ENCODE measurements at regions not wholly inside any gene's neighbourhood (a gene's known extent, or its start where the extent isn't known, plus 50 kb on each side); places are given as distances from the start of the nearest gene placed in this dataset.
A peak's percentile ranks its signal among the peaks of the same experiment; 100 is the strongest.

DNA sequence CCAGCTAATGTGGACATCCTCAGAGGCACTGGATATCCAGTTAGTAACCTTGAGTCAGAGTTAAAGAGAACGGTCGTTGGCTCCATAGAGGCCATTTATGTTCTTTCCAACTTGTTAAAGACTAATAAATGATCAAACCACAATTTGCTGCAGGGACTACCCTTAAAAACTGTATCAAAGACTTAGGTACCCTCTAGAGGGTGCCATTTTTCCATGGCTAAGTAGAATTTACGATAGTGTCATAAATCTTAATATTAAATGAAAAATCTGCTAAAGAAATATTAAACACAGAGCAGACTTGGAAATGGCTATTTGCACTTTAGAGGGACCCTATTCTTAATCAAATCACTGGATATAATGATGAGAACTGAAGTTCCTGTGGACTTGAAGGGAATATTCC, 685.2 kb upstream of the CHORDC1 start:
- DNase-seq: no peak

DNA sequence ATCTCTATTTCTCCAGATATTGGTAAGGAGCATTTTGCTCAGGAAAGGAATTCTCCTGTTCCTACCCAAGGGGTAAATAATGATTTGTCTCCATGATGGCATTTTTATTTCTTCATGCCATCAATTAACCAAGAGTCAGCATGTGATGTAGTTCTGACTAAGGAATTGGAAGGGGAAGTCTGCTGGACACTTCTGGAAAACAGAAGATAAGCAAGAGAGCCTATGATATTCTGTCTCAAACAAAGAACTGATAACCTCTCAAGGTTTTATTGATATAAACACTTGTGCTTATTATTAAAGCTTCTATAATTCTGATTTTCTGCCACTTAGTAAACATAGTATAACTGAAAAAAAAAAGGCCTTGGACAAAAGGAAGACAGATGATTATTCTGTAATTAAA, 673.0 kb upstream of the CHORDC1 start:
- DNase-seq: no peak

DNA sequence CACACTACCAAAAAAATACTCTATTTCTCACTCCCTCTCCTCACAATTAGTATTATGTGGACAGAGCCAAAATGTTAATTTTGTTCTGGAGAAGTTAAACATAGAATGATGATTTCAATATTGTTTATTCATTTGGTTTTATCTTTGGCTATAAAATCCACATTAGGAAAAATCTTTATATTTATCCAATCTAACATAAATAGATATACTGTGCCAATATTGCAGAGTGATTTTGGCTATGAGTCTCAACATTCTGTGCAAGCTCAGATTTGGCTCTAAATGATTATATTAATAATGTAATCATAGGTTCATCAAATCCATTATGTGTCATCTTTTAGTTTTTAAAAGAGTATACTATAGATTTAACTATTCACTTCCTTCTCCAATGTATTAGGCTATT, 667.5 kb upstream of the CHORDC1 start:
- peak; percentile 15 for DNase-seq

DNA sequence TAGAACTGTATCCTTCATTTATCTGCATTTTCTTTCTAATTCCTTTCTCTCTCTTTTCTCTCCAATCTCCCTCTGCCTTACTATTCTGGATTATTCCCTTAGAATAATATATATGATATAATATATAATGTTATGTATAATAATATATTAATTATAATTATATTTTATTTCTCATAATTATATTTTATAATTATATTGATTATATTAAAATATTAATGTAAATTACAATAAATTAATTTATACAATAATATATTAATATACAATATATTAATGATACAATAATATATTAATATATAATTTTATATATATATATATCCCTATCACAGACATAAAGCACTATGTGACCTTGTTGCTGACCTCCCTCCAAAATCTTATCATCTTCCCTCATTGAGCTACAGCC, 661.3 kb upstream of the CHORDC1 start:
- no peak for DNase-seq

DNA sequence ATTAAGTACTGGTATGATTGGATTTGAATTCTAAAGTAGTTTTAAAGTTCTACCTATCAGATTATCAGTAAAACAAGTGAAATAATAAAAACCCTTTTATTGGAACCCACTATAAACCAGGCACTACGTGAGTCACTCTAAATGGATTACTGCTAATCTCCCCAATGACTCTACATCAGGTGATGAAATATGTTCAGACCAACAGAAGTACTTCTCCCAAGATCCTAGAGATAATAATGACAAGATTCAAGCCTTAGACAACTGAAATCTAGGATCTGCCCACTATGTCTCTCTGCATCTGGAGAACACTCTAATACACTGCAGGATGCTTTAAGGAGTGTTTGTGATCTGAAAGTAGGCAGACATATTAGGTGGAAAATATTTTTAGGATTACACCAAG, 652.1 kb upstream of the CHORDC1 start:
- no peak for DNase-seq

DNA sequence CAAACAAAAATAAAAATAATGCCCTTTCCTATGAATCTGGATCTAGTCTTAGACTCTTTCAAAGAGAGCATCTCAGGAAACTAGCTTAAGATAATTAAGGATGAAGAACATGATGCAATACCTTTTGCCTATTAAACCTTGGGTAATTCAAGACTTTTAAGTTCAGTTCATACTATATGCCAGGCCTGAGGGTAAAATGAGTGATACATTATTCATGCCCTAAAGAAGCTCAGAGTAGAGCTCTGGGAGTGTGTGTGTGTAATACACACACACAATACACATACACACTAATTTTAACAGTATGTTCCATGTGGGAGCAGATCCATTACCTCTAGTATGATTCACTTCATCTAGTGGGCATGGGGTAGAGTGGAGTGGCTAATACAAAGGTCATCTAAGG, 651.4 kb upstream of the CHORDC1 start:
- no peak for DNase-seq

DNA sequence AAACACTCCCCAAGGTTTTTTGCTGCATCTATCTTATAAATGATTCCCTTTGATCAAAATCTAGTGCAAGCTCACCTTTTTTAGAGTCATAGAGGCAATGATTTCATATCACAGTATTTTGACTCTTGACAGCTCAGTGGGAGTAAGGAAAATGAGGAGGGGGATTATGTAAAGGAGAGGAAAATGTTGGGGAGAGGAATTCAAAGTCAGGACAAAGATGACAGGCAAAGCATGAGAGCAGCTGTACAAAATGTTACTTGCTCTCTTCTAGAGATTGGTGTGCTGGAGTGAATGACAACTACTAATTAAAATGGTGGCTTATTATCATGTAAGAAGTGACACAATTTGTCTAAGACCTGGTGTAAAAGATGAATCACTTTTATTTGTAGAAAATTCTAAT, 644.6 kb upstream of the CHORDC1 start:
- no peak for DNase-seq

DNA sequence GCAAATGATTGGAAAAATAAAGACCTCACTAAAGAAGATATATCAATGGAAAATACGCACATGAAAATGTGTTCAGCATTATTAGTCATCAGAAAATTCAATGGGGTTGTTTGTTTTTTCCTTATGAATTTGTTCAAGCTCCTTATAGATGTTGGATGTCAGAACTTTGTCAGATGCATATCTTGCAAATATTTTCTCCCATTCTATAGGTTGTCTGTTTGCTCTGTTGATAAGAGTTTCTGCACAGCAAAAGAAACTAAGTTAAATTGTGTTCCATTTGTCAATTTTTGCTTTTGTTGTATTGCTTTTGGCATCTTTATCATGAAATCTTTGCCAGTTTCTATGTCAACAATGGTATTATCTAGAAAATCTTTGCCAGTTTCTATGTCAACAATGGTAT, 633.9 kb upstream of the CHORDC1 start:
- no peak for DNase-seq

DNA sequence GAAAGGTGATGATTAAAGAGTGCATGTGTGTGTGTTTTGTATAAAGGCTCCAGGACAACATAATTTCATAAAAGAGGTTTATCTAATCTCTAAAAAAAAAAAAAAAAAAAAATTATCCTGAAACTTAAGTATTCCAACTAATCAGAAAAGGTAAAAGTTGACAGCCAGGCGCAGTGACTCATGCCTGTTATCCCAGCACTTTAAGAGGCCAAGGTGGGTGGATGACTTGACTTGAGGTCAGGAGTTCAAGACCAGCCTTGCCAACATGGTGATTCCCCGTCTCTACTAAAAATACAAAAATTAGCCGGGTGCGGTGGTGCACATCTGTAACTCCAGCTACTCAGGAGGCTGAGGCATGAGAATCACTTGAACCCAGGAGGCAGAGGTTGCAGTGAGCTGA, 632.7 kb upstream of the CHORDC1 start:
- no peak for DNase-seq

DNA sequence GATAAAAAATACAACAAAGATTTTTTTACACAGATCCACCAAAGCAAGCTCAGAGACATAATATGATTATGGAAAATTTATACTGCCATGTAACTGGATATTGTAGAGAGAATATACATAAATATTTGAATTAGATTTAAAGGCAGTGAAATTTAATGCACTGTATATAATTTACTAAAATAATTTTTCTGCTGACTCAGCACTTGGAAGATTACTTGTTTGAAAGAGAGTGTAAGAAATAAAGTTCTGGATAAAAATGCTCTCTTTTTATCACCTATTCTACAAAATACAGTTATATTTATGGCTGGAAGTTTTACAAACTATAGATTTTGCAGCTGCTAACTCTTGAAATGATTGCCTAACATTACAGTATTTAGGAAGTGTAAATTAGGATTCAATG, 628.3 kb upstream of the CHORDC1 start:
- DNase-seq: no peak

DNA sequence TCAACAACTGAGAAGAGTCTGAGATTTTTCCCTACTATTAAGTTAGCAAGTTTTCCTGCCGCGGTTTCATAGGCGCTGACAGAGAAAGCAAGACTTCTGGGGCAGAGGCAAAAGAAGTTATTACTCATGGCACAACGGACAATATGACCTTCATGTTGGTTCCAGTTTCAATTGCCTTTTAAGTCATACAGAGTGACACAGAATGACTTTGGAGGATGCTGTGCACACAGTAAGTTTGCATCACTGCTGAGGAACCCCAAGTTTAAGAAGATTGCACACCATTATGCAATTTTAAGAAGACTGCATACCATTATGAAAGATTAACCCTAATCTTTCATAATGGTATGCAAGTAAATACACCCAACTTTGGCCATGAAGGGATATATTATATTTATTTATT, 626.5 kb upstream of the CHORDC1 start:
- no peak for DNase-seq

DNA sequence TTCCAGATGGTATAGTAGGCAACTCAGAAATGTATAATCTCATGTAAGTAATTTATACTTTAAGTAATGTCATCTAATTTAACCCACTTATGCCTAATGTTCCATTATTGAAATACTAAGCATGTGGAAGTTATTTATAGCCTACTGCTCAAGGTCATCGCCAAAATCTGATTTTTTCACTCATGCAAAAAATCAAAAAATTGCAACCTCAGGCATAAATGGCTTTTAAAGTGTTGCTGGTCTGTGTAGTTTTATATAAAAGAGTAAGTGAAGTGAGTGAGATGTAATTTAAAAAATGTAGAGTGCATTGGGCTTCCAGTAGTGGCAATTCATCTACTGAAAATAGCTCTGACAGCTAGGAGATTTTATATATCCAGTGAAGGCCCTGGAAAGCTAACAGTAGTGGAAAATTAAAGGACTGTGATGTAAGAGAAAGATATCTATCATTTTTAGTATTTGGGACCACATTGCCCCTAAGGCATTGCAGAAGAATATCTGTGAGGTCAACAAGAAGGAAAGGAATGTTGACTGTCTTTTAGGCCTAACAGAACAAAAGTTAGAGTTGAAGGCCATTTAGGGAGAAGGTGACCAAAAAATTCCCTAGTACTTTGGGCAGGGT, 624.5 kb upstream of the CHORDC1 start:
- DNase-seq: no peak

DNA sequence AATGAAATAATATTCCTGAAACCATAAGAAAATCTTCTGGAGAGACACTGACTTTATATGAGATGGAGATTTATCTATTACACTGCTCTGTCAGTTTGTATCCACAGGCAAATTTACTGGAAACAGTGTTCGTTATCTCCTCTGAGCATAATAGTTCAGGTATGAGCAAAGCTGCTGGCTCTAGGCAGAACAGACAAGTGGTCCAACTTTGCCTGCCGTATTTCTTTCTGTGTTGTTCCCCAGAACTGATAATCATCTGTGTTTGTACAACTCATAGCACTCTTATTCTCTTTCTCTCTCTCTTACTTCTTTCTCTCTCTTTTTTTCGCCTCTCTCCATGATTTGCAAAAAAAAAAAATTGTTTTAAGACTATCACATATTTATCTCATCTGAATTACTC, 623.8 kb upstream of the CHORDC1 start:
- no peak for DNase-seq

DNA sequence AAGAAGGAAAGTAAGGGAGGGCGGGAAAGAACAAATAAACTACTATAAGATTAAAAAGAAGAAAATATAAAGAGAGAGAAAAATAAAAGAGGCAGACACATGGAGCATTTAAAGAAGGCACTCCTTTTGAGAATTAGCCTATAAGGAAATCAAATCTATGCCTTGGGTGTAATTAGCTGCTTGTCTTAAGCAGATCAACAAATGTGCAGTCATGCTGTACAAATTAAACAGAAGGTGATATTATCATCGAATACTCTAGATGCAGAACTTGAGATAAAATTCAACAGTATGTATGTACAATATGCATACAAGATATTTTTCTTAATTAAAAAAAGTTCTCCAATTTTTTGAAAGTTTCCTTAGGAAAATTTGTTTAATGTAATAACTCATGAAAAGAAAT, 623.0 kb upstream of the CHORDC1 start:
- no peak for DNase-seq

DNA sequence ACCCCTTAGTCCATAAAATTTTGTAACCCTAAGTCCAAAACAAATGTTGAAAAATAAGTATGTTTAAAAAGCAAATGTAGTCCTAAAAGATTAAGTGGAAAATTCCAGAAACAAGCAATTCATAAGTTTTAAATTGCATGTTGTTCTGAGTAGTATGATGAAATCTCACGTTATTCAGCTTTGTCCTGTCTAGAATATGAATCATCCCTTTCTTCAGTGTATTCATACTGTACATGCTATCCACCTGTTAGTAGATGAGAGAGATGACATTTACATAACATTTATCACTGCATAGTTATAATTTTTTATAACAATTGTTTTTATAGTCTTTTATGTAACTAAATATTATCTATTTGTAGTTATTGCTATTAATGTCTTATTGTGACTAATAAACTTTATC, 622.3 kb upstream of the CHORDC1 start:
- no peak for DNase-seq

DNA sequence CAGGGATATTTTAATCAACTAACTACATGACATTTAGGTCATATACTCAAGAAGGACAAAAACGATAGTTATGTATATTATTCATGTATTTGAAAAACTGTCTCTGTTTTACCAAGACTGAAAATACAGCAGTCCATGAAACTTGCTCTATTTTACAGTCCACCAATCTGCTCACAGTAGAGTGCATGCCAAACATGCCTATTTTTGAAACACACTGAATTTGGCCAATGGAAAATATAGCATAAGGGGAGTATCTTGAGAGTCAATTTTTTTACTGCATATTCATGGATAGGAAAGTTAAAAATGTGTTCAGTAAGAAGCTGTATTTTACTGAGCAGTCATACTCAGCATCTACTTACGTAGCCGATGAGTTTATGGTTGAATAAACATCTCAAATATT, 621.2 kb upstream of the CHORDC1 start:
- DNase-seq: no peak

DNA sequence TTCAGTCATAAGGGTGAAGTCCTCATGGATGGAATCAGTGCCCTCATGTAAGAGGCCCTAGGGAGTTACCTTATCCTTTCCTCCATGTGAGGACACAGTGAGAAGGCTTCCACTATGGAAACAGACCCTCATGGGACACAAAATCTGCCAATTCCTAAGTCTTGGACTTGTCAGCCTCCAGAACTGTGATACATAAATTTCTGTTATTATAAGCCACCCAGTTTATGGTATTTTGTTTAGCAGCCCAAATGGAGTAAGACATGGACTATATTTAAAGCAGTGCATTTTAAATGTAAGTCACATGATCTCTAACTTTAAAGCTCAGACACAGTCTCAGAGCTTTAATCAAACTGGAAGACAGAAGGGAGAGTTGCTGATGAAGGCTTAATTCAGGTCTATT, 619.8 kb upstream of the CHORDC1 start:
- DNase-seq: no peak

DNA sequence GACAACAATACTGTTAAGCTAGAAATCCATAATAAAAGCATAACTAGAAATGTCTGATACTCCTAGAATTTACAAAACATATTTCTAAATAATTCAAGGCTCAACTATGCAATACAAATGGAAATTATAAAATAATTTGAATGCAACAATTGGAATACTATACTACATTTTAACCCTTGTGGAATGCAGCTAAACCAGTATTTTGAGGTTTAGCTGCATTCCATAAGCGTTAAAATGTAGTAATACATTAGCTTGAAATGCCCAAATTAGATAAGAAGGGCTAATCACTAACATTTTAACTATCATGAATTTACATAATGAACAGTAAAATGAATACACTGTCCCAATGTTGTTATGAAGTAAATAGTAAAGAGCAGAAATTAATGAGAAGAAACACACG, 617.2 kb upstream of the CHORDC1 start:
- no peak for DNase-seq

DNA sequence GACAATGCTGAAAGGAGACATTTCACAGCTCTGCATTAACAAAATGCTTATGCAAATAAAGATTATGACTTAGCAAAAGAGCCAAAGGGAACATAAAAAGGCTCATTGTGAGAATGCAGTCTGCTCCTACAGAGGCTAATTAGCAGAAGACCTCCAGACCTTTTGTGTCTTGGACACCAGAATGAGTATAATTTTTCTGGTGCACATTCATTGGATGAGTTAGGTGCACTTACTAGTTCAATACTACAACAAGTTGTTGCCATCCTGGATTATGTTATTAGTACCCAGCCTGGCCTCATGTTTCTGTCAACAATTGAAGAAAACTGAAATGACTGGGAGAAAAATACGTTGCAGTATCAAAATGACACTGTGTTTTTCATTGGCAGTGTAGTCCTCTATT, 613.2 kb upstream of the CHORDC1 start:
- DNase-seq: no peak

DNA sequence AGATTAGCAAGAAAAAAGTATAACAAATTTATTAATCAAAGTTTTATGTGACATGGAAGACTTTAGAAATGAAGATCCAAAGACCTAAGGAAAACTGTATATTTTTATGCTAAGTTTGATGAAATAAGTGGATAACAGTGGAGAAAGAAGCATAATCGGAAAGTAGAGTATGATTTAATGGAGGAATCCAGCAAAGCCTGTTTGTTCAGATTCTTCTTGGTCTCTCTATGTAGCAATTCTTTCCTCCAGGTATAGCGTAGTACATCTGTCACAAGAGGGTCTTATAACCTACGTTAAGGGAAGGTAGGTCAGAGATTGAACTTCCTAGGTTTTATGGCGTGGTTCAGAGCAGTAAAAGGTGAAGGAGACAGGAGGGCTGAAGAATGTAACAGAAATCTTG, 600.6 kb upstream of the CHORDC1 start:
- DNase-seq: no peak

DNA sequence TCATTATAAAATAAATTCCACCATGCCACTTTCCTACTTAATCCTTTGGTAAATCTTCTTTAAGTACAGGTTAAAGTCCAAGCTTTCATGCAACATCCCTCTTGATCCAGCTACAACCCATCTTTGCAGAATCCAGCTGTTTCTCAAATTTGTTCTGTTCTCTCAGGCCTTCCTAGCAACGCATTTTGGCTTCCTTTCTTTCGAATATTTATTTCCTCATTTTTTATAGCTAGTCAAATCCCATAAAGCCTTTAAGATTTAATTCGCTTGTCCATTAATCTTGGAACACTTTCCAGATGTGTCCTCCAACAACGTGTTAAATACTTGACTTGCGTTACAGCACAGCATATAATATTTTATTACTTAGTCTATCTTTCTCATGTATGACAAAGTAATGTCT, 600.1 kb upstream of the CHORDC1 start:
- DNase-seq: no peak

DNA sequence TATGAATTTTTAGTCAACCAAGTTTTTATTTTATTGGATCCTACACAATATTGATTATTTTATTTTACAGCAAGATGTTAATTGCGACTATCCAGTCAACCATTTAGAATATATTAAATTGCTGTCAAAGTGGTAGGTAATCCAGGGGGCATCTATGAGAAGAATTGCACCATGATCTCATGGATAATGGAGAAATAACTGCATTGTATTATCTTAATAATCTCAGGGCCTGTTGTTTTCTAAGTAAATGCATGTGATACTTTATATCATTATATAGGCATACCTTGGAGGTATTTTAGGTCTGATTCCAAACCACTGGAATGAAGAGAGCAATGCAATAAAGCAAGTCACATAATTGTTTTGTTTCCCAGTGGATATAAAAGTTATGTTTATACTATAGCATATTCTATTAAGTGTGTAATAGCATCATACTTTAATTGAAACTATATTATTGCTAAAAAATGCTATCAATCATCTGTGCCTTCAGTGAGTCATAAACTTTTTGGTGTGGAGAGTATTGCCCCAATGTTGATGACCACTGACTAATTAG, 595.4 kb upstream of the CHORDC1 start:
- DNase-seq: no peak

DNA sequence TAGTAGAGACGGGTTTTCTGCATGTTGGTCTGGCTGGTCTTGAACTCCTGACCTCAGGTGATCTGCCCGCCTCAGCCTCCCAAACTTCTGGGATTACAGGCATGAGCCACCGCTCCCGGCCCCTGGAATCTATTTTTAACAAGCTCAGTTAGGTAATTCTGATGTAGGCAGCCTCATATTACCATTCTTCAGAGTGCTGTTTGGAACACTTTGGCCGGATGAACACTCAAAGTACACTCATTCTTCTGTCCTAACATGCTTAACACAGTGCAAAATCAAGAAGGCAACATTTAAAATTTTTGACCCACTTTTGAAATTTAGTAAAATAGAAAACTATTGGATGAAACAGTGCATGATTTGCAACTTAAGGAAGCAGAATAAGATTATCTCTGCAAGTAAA, 586.7 kb upstream of the CHORDC1 start:
- no peak for DNase-seq

DNA sequence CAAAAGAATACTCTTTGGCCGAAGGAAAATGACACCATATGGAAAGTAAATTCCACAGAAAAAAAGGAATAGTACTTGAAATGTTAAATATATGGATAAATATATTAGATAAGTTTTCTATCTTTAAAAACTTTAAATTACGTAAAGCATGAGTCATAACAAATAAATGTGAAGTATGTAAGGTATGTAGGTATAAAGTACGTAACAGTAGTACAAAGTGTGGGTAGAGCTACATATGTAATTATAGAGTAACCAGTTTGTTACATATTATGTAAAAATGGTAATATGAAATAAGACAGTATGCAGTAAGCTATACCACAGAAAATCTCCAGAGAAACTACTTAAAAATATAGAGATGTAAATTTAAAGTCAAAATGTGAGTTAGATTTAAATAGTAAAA, 582.3 kb upstream of the CHORDC1 start:
- DNase-seq: no peak

DNA sequence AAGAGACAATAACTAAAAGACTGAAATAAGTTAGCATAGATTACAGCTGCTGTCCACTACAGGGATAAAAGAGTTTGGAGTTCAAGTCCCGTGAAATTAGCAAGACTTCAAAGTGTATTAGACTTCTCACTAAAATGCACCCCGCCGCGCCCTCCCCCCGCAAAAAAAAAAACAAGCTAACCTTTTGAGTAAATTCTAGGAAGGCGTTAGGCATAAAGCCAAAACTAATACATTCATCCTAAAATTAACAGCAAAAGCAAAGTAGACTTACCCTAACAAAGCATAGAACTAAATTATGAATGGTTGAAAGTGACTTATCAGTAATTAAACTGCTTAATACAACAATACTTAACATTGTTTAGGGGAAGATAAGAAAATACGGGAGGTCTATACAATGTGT, 581.0 kb upstream of the CHORDC1 start:
- no peak for DNase-seq

DNA sequence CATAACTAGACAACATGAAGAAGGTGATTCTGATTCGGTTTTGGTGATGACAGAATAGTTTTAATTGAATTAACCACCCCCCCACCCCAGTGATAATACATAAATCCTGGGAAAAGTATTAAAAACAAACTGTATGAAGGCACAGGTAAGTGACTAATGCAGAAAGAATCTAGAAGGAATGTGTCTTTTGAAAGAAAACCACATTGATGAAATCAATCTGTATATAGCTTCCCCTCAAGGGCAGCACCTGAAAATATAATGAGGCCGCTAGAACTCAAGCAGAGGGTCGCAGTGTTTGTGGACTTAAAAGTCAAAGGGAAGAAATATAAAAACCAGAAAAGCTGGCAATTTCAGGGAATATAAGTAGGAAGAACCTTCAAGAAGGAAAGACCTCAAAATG, 580.5 kb upstream of the CHORDC1 start:
- no peak for DNase-seq

Measured in NCI-H1105 treated with DMSO at 0.1 percent for 48 hours (cell line).